GM12872 (cell line): ENCODE measurements at regions not wholly inside any gene's neighbourhood (a gene's known extent, or its start where the extent isn't known, plus 50 kb on each side); places are given as distances from the start of the nearest gene placed in this dataset.

ENCODE experiments used
- TF ChIP-seq, protein P1 (sequence below): IDR thresholded peaks from 3 replicates; pipeline ENCODE4 v1.5.1; 2011; ENCODE audit warnings: low read depth, mild to moderate bottlenecking, low read length, moderate library complexity; ENCODE audit not compliant: insufficient read depth

DNA sequence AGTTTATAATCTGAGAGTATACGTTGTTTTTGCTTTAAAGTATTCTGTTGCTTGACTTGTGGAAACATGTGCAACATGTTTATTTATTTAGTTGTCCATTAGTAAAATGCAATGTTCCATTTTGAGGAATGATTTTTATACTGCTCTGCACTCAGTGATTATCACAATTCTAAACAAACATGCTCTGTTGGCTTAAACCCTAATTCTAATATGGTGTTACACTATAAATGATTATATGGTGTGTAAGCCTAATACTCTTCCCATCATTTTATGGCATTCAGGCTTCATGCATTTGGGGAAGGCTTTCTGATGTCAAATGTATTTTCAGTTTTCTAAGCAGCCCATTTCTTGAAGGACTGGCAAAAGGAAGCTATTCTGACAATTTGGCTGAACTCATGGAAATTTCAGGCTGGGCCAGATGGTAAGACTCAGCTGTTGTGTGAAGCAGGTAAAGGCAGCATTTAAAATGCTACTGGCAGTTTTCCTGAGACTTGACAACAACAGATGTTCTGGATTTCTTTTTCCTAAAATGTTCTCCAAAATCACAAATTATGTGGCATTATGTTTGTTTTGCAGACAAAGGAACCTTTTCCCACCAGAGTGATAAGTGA, 336.7 kb upstream of the GNPDA2 start:
- TF ChIP-seq, protein P1, sequence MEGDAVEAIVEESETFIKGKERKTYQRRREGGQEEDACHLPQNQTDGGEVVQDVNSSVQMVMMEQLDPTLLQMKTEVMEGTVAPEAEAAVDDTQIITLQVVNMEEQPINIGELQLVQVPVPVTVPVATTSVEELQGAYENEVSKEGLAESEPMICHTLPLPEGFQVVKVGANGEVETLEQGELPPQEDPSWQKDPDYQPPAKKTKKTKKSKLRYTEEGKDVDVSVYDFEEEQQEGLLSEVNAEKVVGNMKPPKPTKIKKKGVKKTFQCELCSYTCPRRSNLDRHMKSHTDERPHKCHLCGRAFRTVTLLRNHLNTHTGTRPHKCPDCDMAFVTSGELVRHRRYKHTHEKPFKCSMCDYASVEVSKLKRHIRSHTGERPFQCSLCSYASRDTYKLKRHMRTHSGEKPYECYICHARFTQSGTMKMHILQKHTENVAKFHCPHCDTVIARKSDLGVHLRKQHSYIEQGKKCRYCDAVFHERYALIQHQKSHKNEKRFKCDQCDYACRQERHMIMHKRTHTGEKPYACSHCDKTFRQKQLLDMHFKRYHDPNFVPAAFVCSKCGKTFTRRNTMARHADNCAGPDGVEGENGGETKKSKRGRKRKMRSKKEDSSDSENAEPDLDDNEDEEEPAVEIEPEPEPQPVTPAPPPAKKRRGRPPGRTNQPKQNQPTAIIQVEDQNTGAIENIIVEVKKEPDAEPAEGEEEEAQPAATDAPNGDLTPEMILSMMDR, result no peak

DNA sequence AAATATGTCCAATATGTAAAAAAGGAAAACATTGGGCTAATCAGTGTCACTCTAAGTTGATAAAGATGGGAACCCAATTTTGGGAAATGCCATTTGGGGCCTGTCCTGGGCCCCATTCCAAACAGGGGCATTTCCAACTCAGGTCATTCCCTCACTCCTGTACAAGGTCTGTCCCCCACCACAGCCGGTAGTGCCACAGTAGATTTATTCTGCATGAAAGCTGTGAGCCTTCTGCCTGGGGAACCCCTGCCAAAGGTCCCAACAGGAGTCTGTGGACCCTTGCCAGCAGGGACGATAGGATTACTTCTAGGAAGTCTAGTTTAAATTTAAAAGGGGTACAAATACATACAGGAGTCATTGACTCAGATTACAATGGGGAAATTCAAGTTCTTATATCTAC, 317.6 kb upstream of the GNPDA2 start:
- TF ChIP-seq, protein P1, result no peak

DNA sequence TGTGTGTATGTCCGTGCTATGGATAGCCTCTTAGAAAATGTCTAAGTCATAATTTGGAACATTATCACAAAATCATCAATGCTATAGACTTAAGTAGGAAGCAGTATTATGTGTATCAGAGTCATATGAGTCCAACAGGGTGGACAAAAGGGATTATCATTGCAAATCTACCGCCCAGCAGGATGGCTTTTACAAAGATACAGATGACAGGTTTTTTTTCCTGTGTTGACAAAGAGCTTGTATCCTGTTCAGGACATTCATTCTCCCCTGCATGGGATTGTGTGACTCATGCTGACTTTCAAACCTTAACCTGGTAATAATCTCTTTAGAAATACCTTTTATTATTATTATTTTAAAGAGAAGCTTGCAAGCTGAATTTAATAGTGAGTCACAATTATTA, 310.3 kb upstream of the GNPDA2 start:
- TF ChIP-seq, protein P1, result no peak

- TF ChIP-seq, protein P1, result no peak
These were observed 307.5 kb upstream of the GNPDA2 start for GRCh38 chr4:45033676-45034419.

GRCh38 chr4:45030059-45030458, 303.7 kb upstream of the GNPDA2 start:
- TF ChIP-seq, protein P1, result no peak

- TF ChIP-seq, protein P1, result no peak
These were observed 281.2 kb upstream of the GNPDA2 start for GRCh38 chr4:45007508-45007907.

GRCh38 chr4:45006078-45006477, 279.7 kb upstream of the GNPDA2 start:
- TF ChIP-seq, protein P1, result no peak
